Lung (tissue), 11 donors: ENCODE measurements at regions not wholly inside any gene's neighbourhood (a gene's known extent, or its start where the extent isn't known, plus 50 kb on each side); places are given as distances from the start of the nearest gene placed in this dataset.

Experiments used
- ATAC-seq: fragments of 200-7000 bp; cut with Tn5 transposase; one replicate; pipeline ENCODE4 v1.9.1; 2020; ENCODE audit warnings: moderate number of reproducible peaks; ENCODE audit not compliant: insufficient read depth, low FRiP score
- DNase-seq, 3 donors: peaks; one replicate each; pipeline ENCODE4 v3.0.0-alpha.2; 2013 to 2017
- H3K27ac ChIP-seq, 2 donors: one replicate each; pipeline ENCODE4 v1.5.1; 2013; ENCODE audit warnings: mild to moderate bottlenecking in 2 of 2, moderate library complexity in 2 of 2, control low read depth in 1 of 2, inconsistent platforms in 1 of 2, low read depth in 1 of 2, low read length in 1 of 2
- H3K27me3 ChIP-seq, 3 donors: one replicate each; pipeline ENCODE4 v1.5.1; 2013; ENCODE audit warnings: low read length in 2 of 3; ENCODE audit not compliant: control insufficient read depth in 3 of 3, insufficient read depth in 3 of 3
- H3K36me3 ChIP-seq, 4 donors: one replicate each; pipeline ENCODE4 v1.5.1; 2013; ENCODE audit warnings: low read length in 4 of 4, mild to moderate bottlenecking in 1 of 4, moderate library complexity in 1 of 4; ENCODE audit not compliant: control insufficient read depth in 4 of 4, insufficient read depth in 4 of 4
- H3K4me1 ChIP-seq, 5 donors: one replicate each; pipeline ENCODE4 v1.5.1; 2013; ENCODE audit warnings: low read length in 5 of 5, mild to moderate bottlenecking in 2 of 5, moderate library complexity in 1 of 5; ENCODE audit not compliant: control insufficient read depth in 5 of 5, insufficient read depth in 5 of 5
- H3K4me3 ChIP-seq: one replicate; pipeline ENCODE4 v1.5.1; 2013; ENCODE audit warnings: mild to moderate bottlenecking, control low read depth, moderate library complexity
- H3K9ac ChIP-seq, 2 donors: one replicate each; pipeline ENCODE4 v1.5.1; 2013; ENCODE audit warnings: low read length in 2 of 2, control low read depth in 1 of 2; ENCODE audit not compliant: insufficient read depth in 1 of 2
- H3K9me3 ChIP-seq, 4 donors: one replicate each; pipeline ENCODE4 v1.5.1; 2013; ENCODE audit warnings: low read length in 3 of 4, mild to moderate bottlenecking in 1 of 4, moderate library complexity in 1 of 4; ENCODE audit not compliant: control insufficient read depth in 4 of 4, insufficient read depth in 3 of 4
- CTCF ChIP-seq: IDR thresholded peaks from 2 replicates; pipeline ENCODE4 v1.5.1; 2012; ENCODE audit warnings: mild to moderate bottlenecking; ENCODE audit errors: control extremely low read depth, extremely low read depth
- WGBS, 2 donors: extraction: QIAGEN DNeasy Blood & Tissue Kit; methylation state at CpG; one replicate each; pipeline ENCODE4 v1.1.7; 2013; 5-methylcytosine and 5-hydroxymethylcytosine counted together
- donor health status: control.
- donor health status: control.
- donor health status: Bipolar disorder and iron deficiency.
- donor health status: healthy.
- donor health status: DM: yes; HTN: yes; CAD: no.

GRCh38 chr5:30596495-30597064 lies 596.9 kb upstream of the CDH6 start:
- TF ChIP-seq CTCF = no peak
- Histone ChIP-seq H3K4me3 (no peak overlapping the region), H3K27me3 (no peaks in the 10 kb centered on the region), H3K9me3 (no peaks in the 10 kb centered on the region), H3K36me3 (no peaks in the 10 kb centered on the region), H3K4me1 (no peaks in the 10 kb centered on the region), H3K9ac (no peak overlapping the region), H3K27ac (no peak overlapping the region)
- WGBS, 2 donors = 68 to 73% methylated on average over 3 of the region's 3 CpGs
- ATAC-seq (no peak), DNase-seq (no peak)

- Histone ChIP-seq H3K9ac (no peak overlapping the region), H3K27me3 (no peaks in the 10 kb centered on the region), H3K4me1 (no peaks in the 10 kb centered on the region), H3K36me3 (no peaks in the 10 kb centered on the region), H3K27ac (no peak overlapping the region), H3K4me3 (no peak overlapping the region), H3K9me3 (no peaks in the 10 kb centered on the region)
- DNase-seq (no peak), ATAC-seq (no peak)
- no peak for TF ChIP-seq CTCF
- 72 to 76% methylated on average over 2 of the region's 2 CpGs for WGBS, 2 donors
Observed at GRCh38 chr5:30594331-30594730, 599.2 kb upstream of the CDH6 start.

- ATAC-seq (no peak), DNase-seq (no peak)
- Histone ChIP-seq H3K36me3 (no peaks in the 10 kb centered on the region), H3K27ac (no peak overlapping the region), H3K9ac (no peak overlapping the region), H3K27me3 (no peaks in the 10 kb centered on the region), H3K4me1 (no peaks in the 10 kb centered on the region), H3K4me3 (no peak overlapping the region), H3K9me3 (no peaks in the 10 kb centered on the region)
- TF ChIP-seq CTCF = no peak
- 70 to 79% methylated on average over 3 of the region's 3 CpGs for WGBS, 2 donors
Observed at GRCh38 chr5:30592833-30593232, 600.7 kb upstream of the CDH6 start.

GRCh38 chr5:30581198-30581935 lies 612.1 kb upstream of the CDH6 start:
- TF ChIP-seq CTCF = no peak
- no peak overlapping the region for H3K27ac ChIP-seq
- no peaks in the 10 kb centered on the region for H3K36me3 ChIP-seq
- H3K9me3 ChIP-seq = no peaks in the 10 kb centered on the region
- H3K4me1 ChIP-seq = peaks cover 0 to 8% (median 0%) of the 10 kb centered on the region in 5 donors
- H3K27me3 ChIP-seq = no peaks in the 10 kb centered on the region
- H3K9ac ChIP-seq = no peak overlapping the region
- H3K4me3 ChIP-seq = no peak overlapping the region
- 48 to 52% methylated on average over 8 of the region's 8 CpGs for WGBS, 2 donors
- ATAC-seq = no peak
- DNase-seq = peak; percentile 47 to 93 (median 82)
